ENCODE measurements at regions not wholly inside any gene's neighbourhood (a gene's known extent, or its start where the extent isn't known, plus 50 kb on each side); places are given as distances from the start of the nearest gene placed in this dataset.

GRCh38 chr22:49322231-49322630 lies 505.4 kb downstream of the BRD1 start:
- no peaks in the 10 kb centered on the region for H3K4me1 ChIP-seq (ENCODE audit: control insufficient read depth in 1 of 2, insufficient read depth in 2 of 2, low read length in 2 of 2)
- no peak overlapping the region for H3K4me3 ChIP-seq (ENCODE audit: low read depth in 1 of 2, low read length in 2 of 2)
- no peaks in the 10 kb centered on the region for H3K36me3 ChIP-seq (ENCODE audit: control insufficient read depth in 1 of 2, insufficient read depth in 2 of 2, low read length in 2 of 2)
- H3K27me3 ChIP-seq (ENCODE audit: control insufficient read depth in 1 of 2, insufficient read depth in 2 of 2, low read length in 2 of 2) = peaks cover 0 to 4% of the 10 kb centered on the region in 2 donors
- no peak overlapping the region for H3K9ac ChIP-seq (ENCODE audit: low read depth in 1 of 2, low read length in 2 of 2)
- no peak overlapping the region for H3K27ac ChIP-seq (ENCODE audit: low read depth, low read length)
- H3K9me3 ChIP-seq (ENCODE audit: control insufficient read depth in 1 of 2, low read length in 2 of 2) = no peaks in the 10 kb centered on the region

- no peaks in the 10 kb centered on the region for H3K9me3 ChIP-seq (ENCODE audit: control insufficient read depth in 1 of 2, low read length in 2 of 2)
- no peaks in the 10 kb centered on the region for H3K36me3 ChIP-seq (ENCODE audit: control insufficient read depth in 1 of 2, insufficient read depth in 2 of 2, low read length in 2 of 2)
- H3K27me3 ChIP-seq (ENCODE audit: control insufficient read depth in 1 of 2, insufficient read depth in 2 of 2, low read length in 2 of 2) = peaks cover 0 to 4% of the 10 kb centered on the region in 2 donors
- no peak overlapping the region for H3K4me3 ChIP-seq (ENCODE audit: low read depth in 1 of 2, low read length in 2 of 2)
- no peaks in the 10 kb centered on the region for H3K4me1 ChIP-seq (ENCODE audit: control insufficient read depth in 1 of 2, insufficient read depth in 2 of 2, low read length in 2 of 2)
- no peak overlapping the region for H3K27ac ChIP-seq (ENCODE audit: low read depth, low read length)
- no peak overlapping the region for H3K9ac ChIP-seq (ENCODE audit: low read depth in 1 of 2, low read length in 2 of 2)
Measured at GRCh38 chr22:49321477-49322055, 506.1 kb downstream of the BRD1 start.

GRCh38 chr22:49320714-49321476 lies 506.8 kb downstream of the BRD1 start:
- H3K27me3 ChIP-seq (ENCODE audit: control insufficient read depth in 1 of 2, insufficient read depth in 2 of 2, low read length in 2 of 2) = peaks cover 0 to 4% of the 10 kb centered on the region in 2 donors

GRCh38 chr22:49317369-49317768 lies 510.3 kb downstream of the BRD1 start:
- Histone ChIP-seq H3K9ac (ENCODE audit: low read depth in 1 of 2, low read length in 2 of 2) (no peak overlapping the region), H3K4me1 (ENCODE audit: control insufficient read depth in 1 of 2, insufficient read depth in 2 of 2, low read length in 2 of 2) (no peaks in the 10 kb centered on the region), H3K4me3 (ENCODE audit: low read depth in 1 of 2, low read length in 2 of 2) (no peak overlapping the region), H3K9me3 (ENCODE audit: control insufficient read depth in 1 of 2, low read length in 2 of 2) (no peaks in the 10 kb centered on the region), H3K36me3 (ENCODE audit: control insufficient read depth in 1 of 2, insufficient read depth in 2 of 2, low read length in 2 of 2) (no peaks in the 10 kb centered on the region), H3K27ac (ENCODE audit: low read depth, low read length) (no peak overlapping the region), H3K27me3 (ENCODE audit: control insufficient read depth in 1 of 2, insufficient read depth in 2 of 2, low read length in 2 of 2) (no peaks in the 10 kb centered on the region)

More at GRCh38 chr22:49320714-49321476, 506.8 kb downstream of the BRD1 start:
- H3K27ac ChIP-seq (ENCODE audit: low read depth, low read length) = no peak overlapping the region
- no peaks in the 10 kb centered on the region for H3K9me3 ChIP-seq (ENCODE audit: control insufficient read depth in 1 of 2, low read length in 2 of 2)
- no peak overlapping the region for H3K4me3 ChIP-seq (ENCODE audit: low read depth in 1 of 2, low read length in 2 of 2)
- H3K4me1 ChIP-seq (ENCODE audit: control insufficient read depth in 1 of 2, insufficient read depth in 2 of 2, low read length in 2 of 2) = no peaks in the 10 kb centered on the region
- no peaks in the 10 kb centered on the region for H3K36me3 ChIP-seq (ENCODE audit: control insufficient read depth in 1 of 2, insufficient read depth in 2 of 2, low read length in 2 of 2)
- H3K9ac ChIP-seq (ENCODE audit: low read depth in 1 of 2, low read length in 2 of 2) = no peak overlapping the region

- Histone ChIP-seq H3K27ac (ENCODE audit: low read depth, low read length) (no peak overlapping the region), H3K4me3 (ENCODE audit: low read depth in 1 of 2, low read length in 2 of 2) (no peak overlapping the region), H3K27me3 (ENCODE audit: control insufficient read depth in 1 of 2, insufficient read depth in 2 of 2, low read length in 2 of 2) (no peaks in the 10 kb centered on the region)
Measured at GRCh38 chr22:49312601-49313000, 515.1 kb downstream of the BRD1 start.

GRCh38 chr22:49310354-49310753 lies 517.3 kb downstream of the BRD1 start:
- Histone ChIP-seq H3K27ac (ENCODE audit: low read depth, low read length) (no peak overlapping the region), H3K4me1 (ENCODE audit: control insufficient read depth in 1 of 2, insufficient read depth in 2 of 2, low read length in 2 of 2) (no peaks in the 10 kb centered on the region), H3K4me3 (ENCODE audit: low read depth in 1 of 2, low read length in 2 of 2) (no peak overlapping the region), H3K27me3 (ENCODE audit: control insufficient read depth in 1 of 2, insufficient read depth in 2 of 2, low read length in 2 of 2) (no peaks in the 10 kb centered on the region), H3K9ac (ENCODE audit: low read depth in 1 of 2, low read length in 2 of 2) (no peak overlapping the region), H3K9me3 (ENCODE audit: control insufficient read depth in 1 of 2, low read length in 2 of 2) (no peaks in the 10 kb centered on the region), H3K36me3 (ENCODE audit: control insufficient read depth in 1 of 2, insufficient read depth in 2 of 2, low read length in 2 of 2) (no peaks in the 10 kb centered on the region)

More at GRCh38 chr22:49312601-49313000, 515.1 kb downstream of the BRD1 start:
- no peak overlapping the region for H3K9ac ChIP-seq (ENCODE audit: low read depth in 1 of 2, low read length in 2 of 2)
- H3K36me3 ChIP-seq (ENCODE audit: control insufficient read depth in 1 of 2, insufficient read depth in 2 of 2, low read length in 2 of 2) = no peaks in the 10 kb centered on the region
- no peaks in the 10 kb centered on the region for H3K4me1 ChIP-seq (ENCODE audit: control insufficient read depth in 1 of 2, insufficient read depth in 2 of 2, low read length in 2 of 2)
- H3K9me3 ChIP-seq (ENCODE audit: control insufficient read depth in 1 of 2, low read length in 2 of 2) = no peaks in the 10 kb centered on the region

GRCh38 chr22:49308300-49308699 lies 519.4 kb downstream of the BRD1 start:
- no peaks in the 10 kb centered on the region for H3K4me1 ChIP-seq (ENCODE audit: control insufficient read depth in 1 of 2, insufficient read depth in 2 of 2, low read length in 2 of 2)
- no peak overlapping the region for H3K27ac ChIP-seq (ENCODE audit: low read depth, low read length)
- H3K9me3 ChIP-seq (ENCODE audit: control insufficient read depth in 1 of 2, low read length in 2 of 2) = no peaks in the 10 kb centered on the region
- no peak overlapping the region for H3K9ac ChIP-seq (ENCODE audit: low read depth in 1 of 2, low read length in 2 of 2)
- no peak overlapping the region for H3K4me3 ChIP-seq (ENCODE audit: low read depth in 1 of 2, low read length in 2 of 2)
- H3K36me3 ChIP-seq (ENCODE audit: control insufficient read depth in 1 of 2, insufficient read depth in 2 of 2, low read length in 2 of 2) = no peaks in the 10 kb centered on the region
- peaks cover 0 to 3% of the 10 kb centered on the region in 2 donors for H3K27me3 ChIP-seq (ENCODE audit: control insufficient read depth in 1 of 2, insufficient read depth in 2 of 2, low read length in 2 of 2)

GRCh38 chr22:49307870-49308269 lies 519.8 kb downstream of the BRD1 start:
- H3K4me1 ChIP-seq (ENCODE audit: control insufficient read depth in 1 of 2, insufficient read depth in 2 of 2, low read length in 2 of 2) = no peaks in the 10 kb centered on the region
- H3K9me3 ChIP-seq (ENCODE audit: control insufficient read depth in 1 of 2, low read length in 2 of 2) = no peaks in the 10 kb centered on the region
- H3K36me3 ChIP-seq (ENCODE audit: control insufficient read depth in 1 of 2, insufficient read depth in 2 of 2, low read length in 2 of 2) = no peaks in the 10 kb centered on the region
- H3K27ac ChIP-seq (ENCODE audit: low read depth, low read length) = no peak overlapping the region
- no peak overlapping the region for H3K9ac ChIP-seq (ENCODE audit: low read depth in 1 of 2, low read length in 2 of 2)
- H3K27me3 ChIP-seq (ENCODE audit: control insufficient read depth in 1 of 2, insufficient read depth in 2 of 2, low read length in 2 of 2) = peaks cover 0 to 3% of the 10 kb centered on the region in 2 donors
- H3K4me3 ChIP-seq (ENCODE audit: low read depth in 1 of 2, low read length in 2 of 2) = no peak overlapping the region

- H3K4me1 ChIP-seq (ENCODE audit: control insufficient read depth in 1 of 2, insufficient read depth in 2 of 2, low read length in 2 of 2) = no peaks in the 10 kb centered on the region
- H3K27me3 ChIP-seq (ENCODE audit: control insufficient read depth in 1 of 2, insufficient read depth in 2 of 2, low read length in 2 of 2) = peaks cover 0 to 3% of the 10 kb centered on the region in 2 donors
- H3K9ac ChIP-seq (ENCODE audit: low read depth in 1 of 2, low read length in 2 of 2) = no peak overlapping the region
- H3K9me3 ChIP-seq (ENCODE audit: control insufficient read depth in 1 of 2, low read length in 2 of 2) = no peaks in the 10 kb centered on the region
- H3K4me3 ChIP-seq (ENCODE audit: low read depth in 1 of 2, low read length in 2 of 2) = no peak overlapping the region
- no peak overlapping the region for H3K27ac ChIP-seq (ENCODE audit: low read depth, low read length)
- no peaks in the 10 kb centered on the region for H3K36me3 ChIP-seq (ENCODE audit: control insufficient read depth in 1 of 2, insufficient read depth in 2 of 2, low read length in 2 of 2)
Measured at GRCh38 chr22:49307481-49307830, 520.2 kb downstream of the BRD1 start.

- Histone ChIP-seq H3K36me3 (ENCODE audit: control insufficient read depth in 1 of 2, insufficient read depth in 2 of 2, low read length in 2 of 2) (no peaks in the 10 kb centered on the region), H3K9ac (ENCODE audit: low read depth in 1 of 2, low read length in 2 of 2) (no peak overlapping the region), H3K9me3 (ENCODE audit: control insufficient read depth in 1 of 2, low read length in 2 of 2) (no peaks in the 10 kb centered on the region), H3K27ac (ENCODE audit: low read depth, low read length) (no peak overlapping the region), H3K4me3 (ENCODE audit: low read depth in 1 of 2, low read length in 2 of 2) (no peak overlapping the region), H3K27me3 (ENCODE audit: control insufficient read depth in 1 of 2, insufficient read depth in 2 of 2, low read length in 2 of 2) (peaks cover 0 to 3% of the 10 kb centered on the region in 2 donors), H3K4me1 (ENCODE audit: control insufficient read depth in 1 of 2, insufficient read depth in 2 of 2, low read length in 2 of 2) (no peaks in the 10 kb centered on the region)
Measured at GRCh38 chr22:49306632-49307480, 520.8 kb downstream of the BRD1 start.

Measured in duodenal mucosa (tissue), 2 donors.